Mesothelial cell of epicardium (in vitro differentiated cells): ENCODE measurements at regions not wholly inside any gene's neighbourhood (a gene's known extent, or its start where the extent isn't known, plus 50 kb on each side); places are given as distances from the start of the nearest gene placed in this dataset.
A peak's percentile ranks its signal among the peaks of the same experiment; 100 is the strongest.

Experiments
- DNase-seq, 2 experiments: peaks; one replicate each; pipeline ENCODE4 v3.0.0; 2021; ENCODE audit warnings: low spot score in 2 of 2; ENCODE audit not compliant: unreplicated experiment in 2 of 2
- H3K27ac Mint-ChIP-seq: 2 replicates; pipeline ENCODE4 v1.8.0; 2021; ENCODE audit warnings: mixed read lengths
- H3K27me3 Mint-ChIP-seq: 2 replicates; pipeline ENCODE4 v1.8.0; 2021; ENCODE audit warnings: low read depth, mixed read lengths
- H3K36me3 Mint-ChIP-seq: 2 replicates; pipeline ENCODE4 v1.8.0; 2021; ENCODE audit warnings: mixed read lengths
- H3K4me1 Mint-ChIP-seq: 2 replicates; pipeline ENCODE4 v1.8.0; 2021; ENCODE audit warnings: mixed read lengths
- H3K4me3 Mint-ChIP-seq: 2 replicates; pipeline ENCODE4 v1.8.0; 2021; ENCODE audit warnings: mild to moderate bottlenecking, moderate library complexity, mixed read lengths
- H3K9me3 Mint-ChIP-seq: 2 replicates; pipeline ENCODE4 v1.8.0; 2021; ENCODE audit warnings: mixed read lengths
- TF ChIP-seq, protein P1 (sequence below): fragments of 200-600 bp; sonication (generic); IDR thresholded peaks from one replicate; pipeline ENCODE4 v1.5.0; 2021; ENCODE audit warnings: antibody characterized with exemption; ENCODE audit not compliant: unreplicated experiment

DNA sequence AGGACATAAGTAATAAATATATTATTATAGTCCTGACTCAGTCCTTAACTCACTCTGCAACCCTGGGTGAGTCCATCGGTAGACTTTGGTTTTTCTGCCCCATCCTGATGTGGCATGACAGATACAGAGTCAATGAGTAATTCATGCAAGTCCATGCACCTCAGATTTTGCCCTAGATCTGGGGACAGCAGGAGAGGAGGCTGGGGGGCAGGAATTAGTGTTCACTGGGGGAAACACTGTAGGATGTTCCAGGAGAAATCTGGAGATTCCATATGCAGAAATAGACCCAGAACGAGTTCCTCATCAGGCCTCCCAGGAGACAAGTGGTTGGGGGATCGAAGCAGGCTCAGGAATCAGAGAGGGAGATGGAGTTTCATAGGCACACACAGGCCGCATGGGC lies 150.8 kb downstream of the DICER1 start:
- no peak for DNase-seq
- Mint-ChIP-seq H3K27me3 (peaks cover 4% of the 10 kb centered on the region), H3K4me3 (no peak overlapping the region), H3K36me3 (no peaks in the 10 kb centered on the region), H3K4me1 (peaks cover 19% of the 10 kb centered on the region), H3K27ac (no peak overlapping the region), H3K9me3 (no peaks in the 10 kb centered on the region)
- TF ChIP-seq, protein P1, sequence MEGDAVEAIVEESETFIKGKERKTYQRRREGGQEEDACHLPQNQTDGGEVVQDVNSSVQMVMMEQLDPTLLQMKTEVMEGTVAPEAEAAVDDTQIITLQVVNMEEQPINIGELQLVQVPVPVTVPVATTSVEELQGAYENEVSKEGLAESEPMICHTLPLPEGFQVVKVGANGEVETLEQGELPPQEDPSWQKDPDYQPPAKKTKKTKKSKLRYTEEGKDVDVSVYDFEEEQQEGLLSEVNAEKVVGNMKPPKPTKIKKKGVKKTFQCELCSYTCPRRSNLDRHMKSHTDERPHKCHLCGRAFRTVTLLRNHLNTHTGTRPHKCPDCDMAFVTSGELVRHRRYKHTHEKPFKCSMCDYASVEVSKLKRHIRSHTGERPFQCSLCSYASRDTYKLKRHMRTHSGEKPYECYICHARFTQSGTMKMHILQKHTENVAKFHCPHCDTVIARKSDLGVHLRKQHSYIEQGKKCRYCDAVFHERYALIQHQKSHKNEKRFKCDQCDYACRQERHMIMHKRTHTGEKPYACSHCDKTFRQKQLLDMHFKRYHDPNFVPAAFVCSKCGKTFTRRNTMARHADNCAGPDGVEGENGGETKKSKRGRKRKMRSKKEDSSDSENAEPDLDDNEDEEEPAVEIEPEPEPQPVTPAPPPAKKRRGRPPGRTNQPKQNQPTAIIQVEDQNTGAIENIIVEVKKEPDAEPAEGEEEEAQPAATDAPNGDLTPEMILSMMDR, result no peak

DNA sequence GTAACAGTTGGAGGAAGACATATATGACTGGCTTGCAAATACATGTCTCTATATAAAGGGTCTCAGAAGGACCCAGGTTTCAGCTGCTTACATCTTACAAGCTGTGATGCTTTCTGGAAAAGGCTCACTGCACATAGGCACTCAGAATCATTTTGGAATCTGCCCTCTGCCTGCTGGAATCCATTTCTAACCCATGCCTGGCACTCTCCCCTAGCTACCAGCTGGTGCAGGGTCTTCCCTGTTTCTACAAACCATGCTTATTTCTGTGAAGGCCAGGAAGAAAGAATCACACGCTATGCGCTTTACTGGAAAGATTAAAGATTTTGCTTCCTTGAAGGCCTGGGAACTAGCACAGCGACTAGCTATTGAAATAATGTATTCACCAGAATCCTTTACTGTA lies 151.3 kb downstream of the DICER1 start:
- H3K27ac Mint-ChIP-seq, result no peak overlapping the region
- H3K4me1 Mint-ChIP-seq, result peaks cover 15% of the 10 kb centered on the region
- H3K4me3 Mint-ChIP-seq, result no peak overlapping the region
- H3K27me3 Mint-ChIP-seq, result peaks cover 6% of the 10 kb centered on the region
- H3K9me3 Mint-ChIP-seq, result no peaks in the 10 kb centered on the region
- TF ChIP-seq, protein P1, result no peak
- H3K36me3 Mint-ChIP-seq, result no peaks in the 10 kb centered on the region
- no peak for DNase-seq

DNA sequence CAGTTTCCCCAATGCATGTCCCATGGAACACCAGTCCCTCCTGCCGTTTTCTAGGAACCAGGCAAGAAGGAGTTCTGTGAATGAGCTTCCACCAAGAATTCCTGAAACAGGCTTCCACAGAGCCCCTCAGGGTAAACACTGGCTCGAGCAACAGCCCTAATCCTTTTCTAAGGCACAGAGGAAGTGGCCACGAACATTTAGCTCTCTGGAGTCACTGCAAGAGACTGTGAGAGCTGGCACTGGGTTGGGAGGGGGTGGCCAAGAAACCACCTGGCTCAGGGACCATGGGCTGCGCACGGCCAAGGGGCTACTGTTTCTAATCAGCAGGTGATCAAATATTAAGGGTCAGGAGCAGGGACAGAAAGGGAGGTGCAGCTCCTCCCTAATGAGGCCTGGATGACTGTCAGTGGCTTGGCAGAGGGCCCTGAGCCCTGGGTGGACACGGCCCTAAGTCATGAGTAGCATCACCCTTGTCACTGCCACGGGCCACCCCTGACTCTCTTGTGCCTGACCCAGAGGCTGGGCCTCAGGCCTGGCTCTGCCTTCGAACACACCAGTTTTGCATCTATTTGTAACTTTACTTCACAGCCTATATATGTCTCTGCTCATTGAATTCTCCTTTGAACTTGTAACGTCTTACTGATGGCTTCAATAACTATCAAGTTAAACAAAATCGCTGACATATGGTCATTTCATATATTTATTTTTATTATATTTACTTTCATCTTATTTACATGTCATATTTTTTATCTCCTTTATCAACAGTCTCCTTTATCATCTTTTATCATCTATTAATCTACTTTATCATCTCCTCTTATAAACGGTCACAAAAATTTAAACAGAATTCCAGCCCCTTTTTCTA lies 154.0 kb downstream of the DICER1 start:
- Mint-ChIP-seq H3K9me3 (no peaks in the 10 kb centered on the region), H3K27me3 (peaks cover 28% of the 10 kb centered on the region), H3K4me3 (no peak overlapping the region), H3K27ac (peak overlapping the region; percentile 16), H3K36me3 (no peaks in the 10 kb centered on the region), H3K4me1 (peaks cover 4% of the 10 kb centered on the region)
- DNase-seq, result no peak
- TF ChIP-seq, protein P1, result no peak

DNA sequence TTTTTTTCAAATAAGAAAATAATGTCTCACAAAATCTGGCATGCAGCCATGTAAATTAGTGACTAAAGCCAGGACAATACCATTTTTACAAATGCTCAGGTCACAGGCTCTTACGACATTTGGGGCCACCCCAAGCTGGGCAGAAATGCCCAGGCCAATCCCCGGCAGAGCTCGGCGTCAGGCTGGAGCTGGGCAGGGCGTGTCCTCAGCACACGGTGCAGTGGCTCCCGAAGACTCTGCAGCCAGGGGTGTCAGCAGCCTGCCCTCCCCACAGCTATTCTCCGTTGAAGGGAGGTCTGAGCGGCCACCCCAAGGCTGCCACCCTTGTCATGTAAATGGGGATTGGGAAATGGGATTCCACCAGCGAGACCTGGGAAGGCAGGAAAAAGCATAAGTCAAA lies 158.6 kb downstream of the DICER1 start:
- H3K27me3 Mint-ChIP-seq, result peaks cover 58% of the 10 kb centered on the region
- H3K27ac Mint-ChIP-seq, result no peak overlapping the region

DNA sequence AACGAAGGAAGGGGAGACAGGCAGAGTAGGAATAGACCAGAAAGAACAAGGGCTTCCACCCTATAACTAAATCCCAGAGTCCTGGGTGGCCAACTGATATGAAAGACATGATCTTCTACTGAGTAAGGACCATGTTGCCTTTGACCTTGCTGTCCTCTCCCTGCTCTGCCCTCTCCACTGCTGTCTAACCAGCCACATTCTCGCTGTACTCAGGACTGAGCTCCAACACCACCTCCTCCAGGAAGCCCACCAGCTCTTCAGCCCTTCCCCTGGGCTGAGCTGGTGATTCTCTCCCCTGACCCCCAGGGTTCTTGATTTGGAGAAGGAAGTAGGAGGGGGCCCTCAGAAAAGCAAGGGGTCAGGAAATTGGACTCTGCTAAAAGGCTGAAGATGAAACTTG lies 159.2 kb downstream of the DICER1 start:
- no peaks in the 10 kb centered on the region for H3K9me3 Mint-ChIP-seq
- TF ChIP-seq, protein P1, result no peak
- H3K4me3 Mint-ChIP-seq, result no peak overlapping the region
- H3K27ac Mint-ChIP-seq, result no peak overlapping the region
- DNase-seq, result no peak
- no peaks in the 10 kb centered on the region for H3K36me3 Mint-ChIP-seq
- peaks cover 2% of the 10 kb centered on the region for H3K4me1 Mint-ChIP-seq
- peaks cover 58% of the 10 kb centered on the region for H3K27me3 Mint-ChIP-seq

More for the DNA sequence above, 158.6 kb downstream of the DICER1 start:
- TF ChIP-seq, protein P1, result no peak
- no peak overlapping the region for H3K4me3 Mint-ChIP-seq
- no peaks in the 10 kb centered on the region for H3K36me3 Mint-ChIP-seq
- H3K9me3 Mint-ChIP-seq, result no peaks in the 10 kb centered on the region
- H3K4me1 Mint-ChIP-seq, result peaks cover 4% of the 10 kb centered on the region
- DNase-seq, result no peak
